ENCODE measurements at regions not wholly inside any gene's neighbourhood (a gene's known extent, or its start where the extent isn't known, plus 50 kb on each side); places are given as distances from the start of the nearest gene placed in this dataset.

GRCh38 chr4:11118513-11118912 is 310.2 kb downstream of the HS3ST1 start:
- no peak overlapping the region for H3K4me3 Mint-ChIP-seq (ENCODE audit: unreplicated experiment)

DNA sequence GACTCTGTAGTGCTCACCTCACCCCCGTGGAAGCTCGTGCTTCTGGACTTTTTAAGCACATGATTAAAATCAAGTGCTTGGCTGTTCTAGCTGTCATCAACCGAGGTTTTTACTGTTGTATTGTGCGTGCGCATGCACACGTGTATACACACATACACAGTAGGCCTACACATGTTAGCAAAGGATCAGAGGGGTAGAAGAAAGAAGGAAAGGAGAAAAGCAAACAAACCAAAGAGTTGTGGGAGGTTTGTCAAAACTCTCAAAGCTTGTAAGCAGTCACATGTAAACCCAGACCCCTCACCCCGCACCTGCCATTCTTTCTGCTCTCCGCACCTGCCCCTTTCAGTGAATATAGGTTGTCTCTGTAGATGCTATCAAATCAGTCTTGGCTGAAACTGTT is 311.8 kb downstream of the HS3ST1 start:
- DNase-seq (ENCODE audit: low spot score): no peak
- no peaks in the 10 kb centered on the region for H3K36me3 Mint-ChIP-seq (ENCODE audit: low read depth, unreplicated experiment)
- TF ChIP-seq, protein P1, sequence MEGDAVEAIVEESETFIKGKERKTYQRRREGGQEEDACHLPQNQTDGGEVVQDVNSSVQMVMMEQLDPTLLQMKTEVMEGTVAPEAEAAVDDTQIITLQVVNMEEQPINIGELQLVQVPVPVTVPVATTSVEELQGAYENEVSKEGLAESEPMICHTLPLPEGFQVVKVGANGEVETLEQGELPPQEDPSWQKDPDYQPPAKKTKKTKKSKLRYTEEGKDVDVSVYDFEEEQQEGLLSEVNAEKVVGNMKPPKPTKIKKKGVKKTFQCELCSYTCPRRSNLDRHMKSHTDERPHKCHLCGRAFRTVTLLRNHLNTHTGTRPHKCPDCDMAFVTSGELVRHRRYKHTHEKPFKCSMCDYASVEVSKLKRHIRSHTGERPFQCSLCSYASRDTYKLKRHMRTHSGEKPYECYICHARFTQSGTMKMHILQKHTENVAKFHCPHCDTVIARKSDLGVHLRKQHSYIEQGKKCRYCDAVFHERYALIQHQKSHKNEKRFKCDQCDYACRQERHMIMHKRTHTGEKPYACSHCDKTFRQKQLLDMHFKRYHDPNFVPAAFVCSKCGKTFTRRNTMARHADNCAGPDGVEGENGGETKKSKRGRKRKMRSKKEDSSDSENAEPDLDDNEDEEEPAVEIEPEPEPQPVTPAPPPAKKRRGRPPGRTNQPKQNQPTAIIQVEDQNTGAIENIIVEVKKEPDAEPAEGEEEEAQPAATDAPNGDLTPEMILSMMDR (IDR thresholded peaks at IDR 0.05; ENCODE audit: unreplicated experiment): no peak
- H3K27ac Mint-ChIP-seq (ENCODE audit: unreplicated experiment): no peak overlapping the region
- H3K9me3 Mint-ChIP-seq (ENCODE audit: unreplicated experiment): no peaks in the 10 kb centered on the region
- peaks cover 3% of the 10 kb centered on the region for H3K27me3 Mint-ChIP-seq (ENCODE audit: unreplicated experiment)
- H3K4me3 Mint-ChIP-seq (ENCODE audit: unreplicated experiment): no peak overlapping the region
- H3K4me1 Mint-ChIP-seq (ENCODE audit: unreplicated experiment): peaks cover 2% of the 10 kb centered on the region

More at GRCh38 chr4:11118513-11118912, 310.2 kb downstream of the HS3ST1 start:
- Mint-ChIP-seq H3K36me3 (ENCODE audit: low read depth, unreplicated experiment) (no peaks in the 10 kb centered on the region), H3K9me3 (ENCODE audit: unreplicated experiment) (no peaks in the 10 kb centered on the region), H3K4me1 (ENCODE audit: unreplicated experiment) (peaks cover 2% of the 10 kb centered on the region), H3K27me3 (ENCODE audit: unreplicated experiment) (peaks cover 4% of the 10 kb centered on the region), H3K27ac (ENCODE audit: unreplicated experiment) (no peak overlapping the region)
- TF ChIP-seq, protein P1 (IDR thresholded peaks at IDR 0.05; ENCODE audit: unreplicated experiment): no peak
- no peak for DNase-seq (ENCODE audit: low spot score)

DNA sequence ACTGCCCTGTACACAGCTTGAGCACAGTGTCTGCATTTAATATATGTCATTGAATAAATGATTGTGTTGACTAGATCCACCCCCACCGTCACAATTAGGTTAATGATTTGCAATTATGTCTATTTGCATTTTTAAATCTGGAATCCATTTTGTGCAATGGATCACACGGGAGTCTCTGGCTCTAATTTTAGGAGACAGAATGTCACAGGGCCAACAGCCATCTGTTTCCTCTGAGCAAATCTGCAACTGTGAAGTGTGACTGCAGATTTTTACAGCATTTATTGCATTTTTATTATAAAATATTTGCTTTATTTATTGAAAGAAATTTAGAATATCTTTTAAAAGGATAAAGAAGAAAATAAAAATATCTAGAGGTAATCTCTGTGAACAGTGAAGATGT is 316.8 kb downstream of the HS3ST1 start:
- TF ChIP-seq, protein P1 (IDR thresholded peaks at IDR 0.05; ENCODE audit: unreplicated experiment): no peak
- Mint-ChIP-seq H3K4me1 (ENCODE audit: unreplicated experiment) (peaks cover 2% of the 10 kb centered on the region), H3K9me3 (ENCODE audit: unreplicated experiment) (no peaks in the 10 kb centered on the region), H3K27me3 (ENCODE audit: unreplicated experiment) (peaks cover 2% of the 10 kb centered on the region), H3K4me3 (ENCODE audit: unreplicated experiment) (no peak overlapping the region), H3K27ac (ENCODE audit: unreplicated experiment) (no peak overlapping the region), H3K36me3 (ENCODE audit: low read depth, unreplicated experiment) (no peaks in the 10 kb centered on the region)
- DNase-seq (ENCODE audit: low spot score): no peak

DNA sequence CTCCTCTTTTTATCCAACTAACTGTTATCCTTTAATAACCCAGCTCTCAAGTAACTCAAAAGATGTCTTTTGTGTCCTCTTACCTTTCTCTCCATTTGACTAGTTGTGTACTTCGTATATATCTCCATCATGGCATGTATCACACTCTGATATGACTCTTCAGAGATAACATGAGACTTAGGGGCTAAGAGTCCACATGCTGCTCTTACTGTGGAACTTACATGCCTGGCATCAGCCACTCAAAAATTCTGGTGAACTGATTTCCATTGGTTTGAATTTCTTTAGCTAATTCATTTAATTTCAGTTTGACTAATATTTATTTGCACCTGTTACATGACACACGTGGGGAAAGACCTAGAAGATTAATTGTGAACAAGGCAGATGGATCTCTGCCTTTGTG is 317.3 kb downstream of the HS3ST1 start:
- no peak overlapping the region for H3K4me3 Mint-ChIP-seq (ENCODE audit: unreplicated experiment)
- no peaks in the 10 kb centered on the region for H3K36me3 Mint-ChIP-seq (ENCODE audit: low read depth, unreplicated experiment)
- DNase-seq (ENCODE audit: low spot score): no peak
- peaks cover 2% of the 10 kb centered on the region for H3K4me1 Mint-ChIP-seq (ENCODE audit: unreplicated experiment)
- TF ChIP-seq, protein P1 (IDR thresholded peaks at IDR 0.05; ENCODE audit: unreplicated experiment): no peak
- H3K9me3 Mint-ChIP-seq (ENCODE audit: unreplicated experiment): no peaks in the 10 kb centered on the region
- no peak overlapping the region for H3K27ac Mint-ChIP-seq (ENCODE audit: unreplicated experiment)
- peaks cover 2% of the 10 kb centered on the region for H3K27me3 Mint-ChIP-seq (ENCODE audit: unreplicated experiment)

- Mint-ChIP-seq H3K27ac (ENCODE audit: unreplicated experiment) (no peak overlapping the region), H3K4me3 (ENCODE audit: unreplicated experiment) (no peak overlapping the region), H3K4me1 (ENCODE audit: unreplicated experiment) (peaks cover 10% of the 10 kb centered on the region), H3K36me3 (ENCODE audit: low read depth, unreplicated experiment) (no peaks in the 10 kb centered on the region), H3K9me3 (ENCODE audit: unreplicated experiment) (no peaks in the 10 kb centered on the region), H3K27me3 (ENCODE audit: unreplicated experiment) (no peaks in the 10 kb centered on the region)
- no peak for DNase-seq (ENCODE audit: low spot score)
- TF ChIP-seq, protein P1 (IDR thresholded peaks at IDR 0.05; ENCODE audit: unreplicated experiment): no peak
These were observed 321.9 kb downstream of the HS3ST1 start for GRCh38 chr4:11106759-11107158.

All from endothelial cell (in vitro differentiated cells).